Right lung (tissue), 2 donors: ENCODE measurements at regions not wholly inside any gene's neighbourhood (a gene's known extent, or its start where the extent isn't known, plus 50 kb on each side); places are given as distances from the start of the nearest gene placed in this dataset.
A peak's percentile ranks its signal among the peaks of the same experiment; 100 is the strongest.

Source experiments
- DNase-seq, 2 donors: peaks; one replicate each; pipeline ENCODE4 v3.0.0-alpha.2; 2013

DNA sequence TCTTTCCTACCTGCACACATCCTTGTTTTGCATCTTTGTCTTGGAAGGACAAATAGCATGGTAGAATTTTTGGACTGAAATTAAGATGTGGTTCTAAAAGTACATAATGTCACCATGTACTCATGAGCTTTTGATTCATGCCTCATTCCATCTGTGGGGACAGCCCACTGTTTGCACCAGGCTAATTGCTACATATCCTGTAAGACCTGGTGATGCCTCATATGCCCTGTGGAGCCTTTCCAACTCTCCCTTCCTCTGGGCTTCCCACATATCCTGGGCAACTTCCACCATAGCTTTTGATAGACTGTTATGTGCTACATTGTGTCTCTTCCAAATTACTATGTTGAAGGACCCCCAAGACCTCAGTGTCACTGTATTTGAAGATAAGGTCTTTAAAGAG, 213.6 kb upstream of the PREP start:
- DNase-seq = no peak

- no peak for DNase-seq
Measured at GRCh38 chr6:105611606-105612005, 208.7 kb upstream of the PREP start.

GRCh38 chr6:105609375-105609991, 206.6 kb upstream of the PREP start:
- peak in 1 of 2 donors; percentile 28 for DNase-seq

- no peak for DNase-seq
Measured at GRCh38 chr6:105608711-105609374, 206.0 kb upstream of the PREP start.

DNA sequence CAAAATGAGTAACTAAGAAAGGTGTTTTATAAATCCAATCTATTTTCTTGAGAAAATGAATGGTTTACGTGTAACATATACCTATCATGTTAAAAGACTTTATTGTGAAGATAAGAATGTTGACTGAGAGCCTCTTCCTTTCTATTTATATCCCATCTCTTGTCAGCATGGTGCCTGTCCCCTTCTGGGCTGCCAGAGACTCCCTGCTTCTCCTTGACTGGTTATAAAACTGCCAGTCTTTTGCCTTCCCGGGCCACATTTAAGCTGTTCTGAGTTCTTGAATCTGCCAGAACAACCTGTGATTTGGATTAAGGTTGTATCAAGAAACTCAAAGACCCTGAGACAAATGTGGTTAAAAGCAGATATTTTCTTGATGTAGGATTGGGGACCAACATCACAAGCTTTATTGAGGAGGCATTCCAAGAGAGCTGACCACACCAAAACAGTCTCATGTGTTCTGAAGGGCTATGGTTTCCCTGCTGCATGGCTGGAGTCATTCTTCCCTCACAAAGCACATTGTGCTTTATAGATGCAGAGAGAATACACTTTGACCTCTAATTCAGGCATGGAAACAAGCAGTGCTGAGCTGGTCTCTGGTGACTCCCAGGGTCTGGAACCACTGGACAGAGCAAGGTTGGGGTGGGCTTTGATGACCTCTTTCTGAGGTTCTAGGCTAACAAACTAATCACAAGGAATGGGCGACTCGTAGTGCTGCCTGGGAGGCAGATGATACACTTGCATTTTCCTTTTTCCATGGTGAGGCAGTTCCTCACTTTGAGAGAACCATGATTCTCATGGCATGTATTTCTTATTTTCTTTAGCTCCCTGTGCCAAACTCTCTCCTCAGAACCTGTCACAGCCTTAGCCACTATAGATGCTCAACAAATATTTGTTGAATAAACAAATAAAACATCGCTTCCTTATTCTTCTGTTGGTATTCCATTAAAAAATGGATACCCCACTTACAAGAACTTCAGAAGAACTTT, 205.0 kb upstream of the PREP start:
- no peak for DNase-seq

GRCh38 chr6:105606831-105607463, 204.1 kb upstream of the PREP start:
- DNase-seq = no peak

DNA sequence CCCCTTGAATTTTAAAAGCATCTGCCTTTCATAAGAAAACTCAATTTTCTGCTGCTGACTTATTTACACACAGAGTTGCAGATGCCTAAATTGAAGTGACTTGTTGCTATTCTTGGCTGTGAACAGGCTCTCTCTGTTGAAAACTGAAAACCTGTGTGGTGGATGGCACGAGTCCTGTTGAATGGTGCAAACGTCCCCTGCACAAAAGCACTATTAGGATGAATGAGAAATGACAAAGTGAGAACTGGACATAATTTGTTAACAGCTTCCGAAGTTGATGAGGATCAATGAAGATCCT, 201.7 kb upstream of the PREP start:
- DNase-seq = no peak

- peak; percentile 88 to 91 for DNase-seq
Measured at GRCh38 chr6:105603788-105604586, 201.1 kb upstream of the PREP start.

DNA sequence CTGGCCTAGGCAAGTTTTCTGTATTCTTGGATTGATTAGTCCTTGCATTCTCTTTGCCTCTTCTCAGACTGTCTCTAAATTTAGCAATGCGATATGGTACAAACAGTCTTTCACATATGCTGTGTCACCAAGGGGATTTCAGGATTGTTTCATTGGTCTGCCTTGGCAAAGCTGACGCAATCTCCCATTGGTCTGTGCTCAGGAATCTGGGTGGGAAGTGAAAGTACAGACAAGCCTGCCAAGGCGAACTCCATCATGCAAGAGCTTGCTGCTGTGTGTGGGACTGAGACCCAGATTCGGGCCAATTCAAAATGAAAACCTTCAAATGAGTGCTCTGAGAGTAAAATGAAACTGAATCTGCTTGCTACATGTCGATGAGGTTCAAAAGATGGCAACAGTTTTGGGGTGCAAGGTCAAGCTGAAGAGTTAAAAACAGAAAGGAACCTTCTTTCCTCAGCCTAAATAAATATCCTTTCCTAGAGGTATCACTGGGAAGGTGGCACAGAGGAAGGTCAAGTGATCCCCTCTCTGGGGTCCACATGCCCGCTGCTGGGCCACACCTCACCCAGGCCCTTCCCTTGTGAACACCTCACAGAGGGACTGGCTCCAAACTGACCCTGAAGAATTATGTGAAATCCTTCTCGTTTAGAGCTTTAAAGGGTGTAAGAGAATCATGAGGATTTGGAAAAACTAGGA, 198.8 kb upstream of the PREP start:
- peak; percentile 77 to 84 for DNase-seq

GRCh38 chr6:105600336-105601260, 197.7 kb upstream of the PREP start:
- no peak for DNase-seq

GRCh38 chr6:105598264-105598663, 195.4 kb upstream of the PREP start:
- no peak for DNase-seq

DNA sequence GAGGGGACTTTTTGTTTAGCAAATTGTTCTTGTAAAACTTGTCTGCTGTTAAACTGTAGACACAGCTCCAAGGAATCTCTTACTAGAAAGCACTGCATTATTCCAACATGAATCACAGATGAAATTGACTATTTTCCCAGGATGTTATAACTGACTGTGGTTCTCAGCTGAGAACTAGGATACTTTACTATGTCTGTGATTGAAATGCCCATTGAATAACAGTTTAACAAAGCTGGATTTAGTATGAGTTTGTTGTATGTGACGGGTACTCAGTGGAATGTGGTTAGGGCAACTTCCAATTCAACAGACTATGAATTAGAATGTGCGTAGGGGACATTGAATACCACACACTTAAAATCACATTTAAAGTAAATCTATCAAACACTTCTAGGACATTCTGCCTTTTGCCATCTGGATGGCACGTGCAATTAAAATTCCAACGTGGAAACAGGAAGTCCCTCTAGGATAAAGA, 193.4 kb upstream of the PREP start:
- DNase-seq = no peak

DNA sequence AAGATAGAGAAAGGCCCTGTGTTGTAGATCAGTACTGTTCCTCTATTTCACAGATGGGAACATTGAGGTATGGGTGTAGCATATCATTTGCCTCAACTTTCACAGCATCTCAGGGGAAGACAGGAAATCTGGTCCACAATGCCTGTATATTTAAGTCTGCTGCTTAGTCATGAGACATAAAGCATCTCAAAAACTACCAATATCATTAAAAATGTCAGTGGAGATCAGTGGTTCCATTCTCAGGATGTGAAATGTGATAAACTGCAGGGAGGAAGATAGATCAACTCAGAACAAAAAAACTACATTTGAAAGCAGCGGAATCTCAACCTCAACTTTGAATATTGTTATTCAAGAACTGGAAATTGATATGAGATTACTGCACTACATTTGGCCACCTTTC, 192.9 kb upstream of the PREP start:
- DNase-seq = no peak

GRCh38 chr6:105594821-105595220, 191.9 kb upstream of the PREP start:
- DNase-seq = no peak

DNA sequence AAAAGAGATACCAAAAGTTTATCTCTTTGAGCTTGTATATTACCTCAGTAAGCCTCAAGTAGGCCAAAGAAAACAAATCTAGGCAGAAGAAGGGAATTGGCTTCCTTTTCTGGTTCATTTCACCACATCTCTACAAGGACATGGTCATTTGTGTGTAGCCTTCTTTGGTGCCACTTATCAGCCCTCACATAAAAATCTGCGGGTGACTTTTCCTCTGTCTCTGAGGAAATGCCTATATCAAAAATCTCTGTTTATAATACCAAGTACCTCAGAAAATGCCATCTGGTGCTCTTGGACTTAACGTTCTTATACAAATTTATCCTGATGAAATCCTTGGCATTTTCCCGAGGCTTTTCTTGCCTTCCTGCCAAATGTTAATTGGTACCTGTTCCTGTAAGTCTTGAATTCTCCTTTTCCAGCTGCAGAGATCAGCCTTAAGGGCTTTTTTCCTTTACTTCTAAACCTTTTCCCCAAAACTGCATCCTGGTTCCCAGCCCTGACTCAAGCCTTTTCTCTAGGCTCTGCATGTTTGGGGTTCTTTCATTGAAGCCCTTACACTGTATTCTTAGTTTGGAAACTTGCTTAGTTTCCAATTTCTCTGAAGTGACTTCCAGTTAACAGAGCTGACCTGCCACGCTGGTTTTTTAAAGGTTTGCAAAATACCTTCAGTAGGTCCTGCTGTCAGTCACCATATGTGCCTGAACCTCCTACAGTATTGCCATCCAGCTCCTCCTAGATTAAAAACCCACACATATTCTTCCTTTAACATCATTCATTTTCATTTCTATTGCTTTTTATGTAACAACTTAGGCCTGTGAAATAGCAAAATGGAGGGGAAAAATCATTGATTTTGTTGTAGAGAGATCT, 191.2 kb upstream of the PREP start:
- DNase-seq = no peak

- DNase-seq = no peak
Measured at GRCh38 chr6:105593056-105593690, 190.3 kb upstream of the PREP start.

DNA sequence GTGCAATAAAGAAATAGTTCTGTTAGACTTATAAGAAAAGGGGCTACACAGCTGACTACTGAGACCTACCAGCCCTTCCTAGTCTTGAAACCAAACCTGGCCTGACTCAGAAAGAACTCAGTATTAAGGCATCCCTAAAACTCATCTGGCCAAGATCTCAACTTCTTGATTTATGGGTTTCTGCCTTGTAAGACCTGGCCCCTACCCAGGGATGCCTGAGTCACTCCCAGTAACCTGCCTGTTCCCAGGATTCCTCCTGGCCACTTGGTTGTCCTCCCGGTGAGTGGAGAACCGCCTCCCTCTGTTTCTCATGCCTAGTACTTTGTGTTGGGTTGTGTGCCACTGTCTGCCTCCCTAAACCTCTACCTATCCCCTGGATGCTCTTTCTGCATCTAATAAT, 189.4 kb upstream of the PREP start:
- no peak for DNase-seq

GRCh38 chr6:105591053-105591452, 188.2 kb upstream of the PREP start:
- no peak for DNase-seq
